ENCODE measurements at regions not wholly inside any gene's neighbourhood (a gene's known extent, or its start where the extent isn't known, plus 50 kb on each side); places are given as distances from the start of the nearest gene placed in this dataset.
A peak's percentile ranks its signal among the peaks of the same experiment; 100 is the strongest.

DNA sequence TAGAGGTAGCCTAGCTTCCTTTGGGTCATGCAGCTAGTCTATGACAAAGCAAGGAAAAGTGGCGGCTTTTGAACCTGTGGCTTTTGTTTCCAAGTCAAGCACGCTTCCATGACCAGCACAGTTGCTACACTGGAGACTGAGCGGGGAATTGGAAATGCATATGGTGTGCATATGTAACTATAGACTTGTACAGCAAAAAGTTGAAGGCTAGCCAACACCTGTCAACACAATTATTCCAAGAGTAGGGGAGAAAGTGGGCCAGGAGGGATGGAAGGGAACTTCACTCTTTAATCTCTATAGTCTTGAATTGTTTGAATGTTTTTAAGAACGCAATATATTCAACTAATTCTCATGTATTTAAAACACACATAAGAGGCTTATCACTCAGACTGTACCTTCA is 218.5 kb upstream of the CADM1 start:
- no peak for DNase-seq (ENCODE audit: low spot score)

DNA sequence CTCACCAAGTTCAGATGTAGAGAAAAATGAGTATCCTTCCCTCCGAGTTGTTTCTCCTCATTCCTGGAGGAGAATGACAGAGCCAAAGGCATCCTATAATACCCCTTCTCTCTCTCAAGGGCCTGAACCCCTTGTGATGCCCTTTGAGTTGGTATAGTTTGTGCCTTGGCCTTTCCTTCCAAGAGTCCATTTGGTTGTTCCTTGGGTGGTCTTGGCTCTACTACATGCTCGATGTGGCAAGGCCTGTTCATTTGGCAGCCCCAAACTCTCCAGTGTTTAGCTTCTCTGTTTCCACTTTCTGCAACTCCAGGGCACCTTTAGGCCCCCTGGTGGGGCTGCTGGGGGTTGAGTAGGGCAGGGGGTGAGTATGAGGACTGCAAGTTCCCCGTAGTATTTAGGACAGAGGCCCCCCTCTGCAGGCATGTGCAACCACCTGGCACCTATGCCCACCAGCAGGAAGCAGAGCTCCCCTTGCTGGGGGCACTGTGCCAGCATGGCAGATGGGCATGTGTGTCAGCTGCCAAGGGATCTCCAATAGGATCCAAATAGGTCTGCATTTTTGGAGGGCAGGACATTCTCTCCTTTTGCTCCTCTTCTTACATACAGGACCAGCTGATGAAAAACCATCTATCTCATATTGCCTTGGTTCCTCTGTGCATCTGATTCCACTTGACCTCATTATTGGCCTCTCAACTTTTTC is 217.2 kb upstream of the CADM1 start:
- no peak for DNase-seq (ENCODE audit: low spot score)

GRCh38 chr11:115720602-115721245 is 216.5 kb upstream of the CADM1 start:
- no peak for DNase-seq (ENCODE audit: low spot score)

DNA sequence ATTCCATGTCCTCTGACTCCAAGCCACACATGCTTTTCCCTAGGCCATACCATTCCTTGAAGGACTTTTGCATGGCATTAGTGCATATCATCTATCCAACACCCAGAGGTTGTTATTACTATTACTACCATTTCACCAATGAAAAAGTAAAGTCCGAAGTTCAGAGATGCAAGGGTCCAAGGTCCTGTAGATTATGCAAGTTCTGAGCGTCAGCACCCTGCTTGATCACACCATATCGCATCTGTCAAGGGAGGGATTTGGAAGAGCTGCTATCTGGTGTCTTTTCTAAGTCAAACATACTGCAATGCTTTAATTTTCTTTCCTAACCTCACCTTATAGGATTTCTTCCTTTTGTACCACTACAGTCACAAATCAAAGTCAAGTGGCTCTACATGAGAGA is 214.7 kb upstream of the CADM1 start:
- DNase-seq (ENCODE audit: low spot score) = no peak

DNA sequence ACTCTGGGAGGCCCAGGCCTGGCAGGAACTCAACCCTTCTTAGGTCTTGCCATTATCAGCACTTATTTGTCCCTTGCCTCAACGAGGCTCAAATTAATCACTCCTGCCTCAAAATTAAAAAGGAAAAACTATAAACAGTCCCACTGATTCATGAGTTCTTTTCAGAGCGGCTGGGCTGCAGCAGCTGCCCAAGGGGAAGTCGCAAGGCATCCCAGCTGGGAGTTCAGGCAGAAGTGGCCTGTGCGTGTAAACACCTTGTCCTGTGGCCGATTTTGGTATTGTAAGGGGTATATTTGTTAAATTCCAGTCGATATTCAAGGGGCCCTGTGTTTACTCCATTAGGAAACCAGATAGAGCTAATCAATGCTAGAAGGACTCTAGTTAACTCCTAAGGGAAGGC is 213.9 kb upstream of the CADM1 start:
- no peak for DNase-seq (ENCODE audit: low spot score)

- no peak for DNase-seq (ENCODE audit: low spot score)
These were observed 212.7 kb upstream of the CADM1 start for GRCh38 chr11:115716601-115717529.

DNA sequence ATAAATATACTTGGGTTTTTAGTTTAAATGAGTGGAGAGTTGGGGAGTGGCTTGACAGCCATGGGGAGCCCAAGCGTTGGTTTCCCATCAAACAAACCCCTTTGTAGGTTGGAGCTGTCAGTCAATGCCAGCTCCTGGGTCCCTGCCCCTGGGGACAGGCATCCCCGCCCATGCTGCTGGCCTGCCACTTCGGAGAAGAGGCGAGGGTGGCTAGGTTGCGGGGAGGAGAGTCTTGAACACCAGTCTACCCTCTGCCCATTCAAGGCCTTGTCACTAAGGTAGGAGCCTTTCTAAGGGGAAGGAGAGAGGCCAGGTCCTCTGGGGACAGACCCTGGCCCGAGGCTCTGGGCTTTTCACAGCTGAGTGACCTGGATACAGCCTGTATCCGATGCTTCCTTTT is 211.9 kb upstream of the CADM1 start:
- DNase-seq (ENCODE audit: low spot score) = no peak

- no peak for DNase-seq (ENCODE audit: low spot score)
These were observed 211.1 kb upstream of the CADM1 start for GRCh38 chr11:115715251-115715770.

DNA sequence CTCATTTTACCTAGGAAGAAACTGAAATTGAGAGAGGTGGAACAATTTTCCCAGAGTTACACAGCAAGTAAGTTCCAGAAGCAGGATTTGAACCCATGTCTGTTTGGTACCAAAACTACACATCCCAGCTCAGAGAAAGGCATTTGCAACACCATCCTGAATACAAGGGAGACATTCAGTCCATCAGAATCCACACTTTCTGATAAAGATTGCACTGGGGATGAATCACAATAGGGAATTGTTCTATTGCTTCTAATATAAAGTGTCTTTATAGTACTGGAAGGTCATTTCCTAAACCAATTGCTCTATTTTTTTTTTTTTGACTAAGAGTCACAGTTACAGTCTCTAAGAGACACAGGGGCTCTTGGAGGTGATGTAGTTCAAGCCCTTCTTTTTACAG is 208.1 kb upstream of the CADM1 start:
- DNase-seq (ENCODE audit: low spot score) = no peak

- DNase-seq (ENCODE audit: low spot score) = peak; percentile 53
These were observed 206.8 kb upstream of the CADM1 start for GRCh38 chr11:115710980-115711379.

- DNase-seq (ENCODE audit: low spot score) = no peak
These were observed 206.2 kb upstream of the CADM1 start for GRCh38 chr11:115710426-115710825.

DNA sequence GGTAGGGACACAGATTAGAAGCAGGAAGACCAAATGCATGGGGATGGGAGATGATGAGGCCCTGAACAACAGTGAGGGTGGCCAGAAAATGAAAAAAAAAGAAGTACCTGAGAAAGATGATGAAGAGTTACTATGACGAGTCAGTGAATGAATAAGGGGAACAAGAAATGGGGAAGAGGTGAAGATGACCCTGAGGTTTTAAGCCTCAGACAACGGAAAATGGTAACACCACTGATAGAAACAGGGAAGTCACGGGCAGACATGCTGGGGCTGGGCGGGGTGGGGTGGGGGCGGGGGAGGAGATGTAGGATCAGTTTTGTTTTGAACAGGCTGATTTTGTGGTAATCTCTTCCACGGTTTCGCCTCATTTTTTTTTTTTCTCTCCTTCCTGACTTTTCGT is 205.1 kb upstream of the CADM1 start:
- no peak for DNase-seq (ENCODE audit: low spot score)

GRCh38 chr11:115707180-115707905 is 203.1 kb upstream of the CADM1 start:
- no peak for DNase-seq (ENCODE audit: low spot score)

- no peak for DNase-seq (ENCODE audit: low spot score)
These were observed 202.5 kb upstream of the CADM1 start for GRCh38 chr11:115706626-115707135.

DNA sequence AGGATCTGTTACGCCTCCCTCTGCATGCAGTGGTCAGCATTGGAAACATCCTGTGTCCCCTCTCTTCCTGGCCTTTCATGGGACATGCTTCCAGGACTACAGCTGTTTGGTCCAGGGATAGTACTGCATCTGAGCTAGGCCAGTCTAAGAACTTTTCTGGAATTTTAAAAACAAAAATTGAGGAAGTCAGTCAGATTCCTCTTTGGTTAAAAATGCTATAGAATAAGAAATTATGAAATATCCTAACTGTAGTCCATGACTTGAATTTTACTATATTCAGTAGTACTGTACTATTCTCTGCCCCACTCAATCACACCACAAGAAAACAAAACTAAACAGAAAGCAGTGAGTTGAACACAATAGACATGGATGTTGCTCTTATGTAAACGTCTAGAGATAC is 201.0 kb upstream of the CADM1 start:
- DNase-seq (ENCODE audit: low spot score) = no peak

- no peak for DNase-seq (ENCODE audit: low spot score)
These were observed 197.0 kb upstream of the CADM1 start for GRCh38 chr11:115700981-115701875.

GRCh38 chr11:115700496-115700895 is 196.3 kb upstream of the CADM1 start:
- no peak for DNase-seq (ENCODE audit: low spot score)

GRCh38 chr11:115699733-115700132 is 195.5 kb upstream of the CADM1 start:
- DNase-seq (ENCODE audit: low spot score) = no peak

- DNase-seq (ENCODE audit: low spot score) = no peak
These were observed 195.1 kb upstream of the CADM1 start for GRCh38 chr11:115699326-115699725.

- DNase-seq (ENCODE audit: low spot score) = no peak
These were observed 194.0 kb upstream of the CADM1 start for GRCh38 chr11:115698243-115698642.

DNA sequence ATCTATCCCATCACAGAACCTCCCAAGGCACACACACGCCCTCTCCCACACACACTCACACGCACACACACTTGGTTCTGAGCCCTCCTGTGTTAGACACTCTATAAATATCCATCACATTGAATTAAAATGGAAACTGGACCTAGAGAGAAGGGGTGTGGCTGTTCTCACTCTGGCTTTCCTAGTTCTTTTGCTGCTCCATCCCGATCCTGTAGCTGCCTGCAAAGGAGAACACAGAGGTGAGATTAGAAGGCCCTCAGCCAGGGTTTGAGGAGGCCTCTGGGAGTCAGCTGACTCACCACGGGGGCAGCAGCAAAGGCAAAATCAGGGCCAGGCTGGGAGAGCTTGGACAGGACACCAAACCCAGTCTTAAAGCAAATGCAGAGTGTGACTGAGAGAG is 192.3 kb upstream of the CADM1 start:
- DNase-seq (ENCODE audit: low spot score) = no peak
